Forelimb muscle (tissue), 1 donor: ENCODE measurements at regions not wholly inside any gene's neighbourhood (a gene's known extent, or its start where the extent isn't known, plus 50 kb on each side); places are given as distances from the start of the nearest gene placed in this dataset.

Source experiments
- DNase-seq: peaks from one replicate; pipeline ENCODE4 v3.0.0-alpha.2; 2013; ENCODE audit warnings: low read depth

- DNase-seq = no peak
Measured at GRCh38 chr2:16507655-16508489, 157.8 kb downstream of the CYRIA start.

- DNase-seq = no peak
Measured at GRCh38 chr2:16506366-16506765, 159.3 kb downstream of the CYRIA start.

GRCh38 chr2:16496426-16497388 lies 168.9 kb downstream of the CYRIA start:
- DNase-seq = no peak

GRCh38 chr2:16495509-16496208 lies 170.0 kb downstream of the CYRIA start:
- DNase-seq = no peak

GRCh38 chr2:16494836-16495508 lies 170.7 kb downstream of the CYRIA start:
- DNase-seq = no peak

- DNase-seq = no peak
Measured at GRCh38 chr2:16493788-16494187, 171.8 kb downstream of the CYRIA start.

GRCh38 chr2:16487686-16488085 lies 177.9 kb downstream of the CYRIA start:
- no peak for DNase-seq

GRCh38 chr2:16485251-16485650 lies 180.4 kb downstream of the CYRIA start:
- DNase-seq = no peak

GRCh38 chr2:16482460-16482859 lies 183.2 kb downstream of the CYRIA start:
- no peak for DNase-seq

- no peak for DNase-seq
Measured at GRCh38 chr2:16481351-16481750, 184.3 kb downstream of the CYRIA start.

GRCh38 chr2:16479721-16480120 lies 185.9 kb downstream of the CYRIA start:
- no peak for DNase-seq

- DNase-seq = no peak
Measured at GRCh38 chr2:16478434-16479210, 187.0 kb downstream of the CYRIA start.

GRCh38 chr2:16477648-16478047 lies 188.0 kb downstream of the CYRIA start:
- no peak for DNase-seq

GRCh38 chr2:16476866-16477265 lies 188.8 kb downstream of the CYRIA start:
- DNase-seq = no peak

- DNase-seq = no peak
Measured at GRCh38 chr2:16475986-16476567, 189.6 kb downstream of the CYRIA start.

GRCh38 chr2:16475586-16475985 lies 190.0 kb downstream of the CYRIA start:
- no peak for DNase-seq

- no peak for DNase-seq
Measured at GRCh38 chr2:16473575-16473974, 192.1 kb downstream of the CYRIA start.

- DNase-seq = no peak
Measured at GRCh38 chr2:16470936-16471490, 194.6 kb downstream of the CYRIA start.

- no peak for DNase-seq
Measured at GRCh38 chr2:16466821-16467151, 198.8 kb downstream of the CYRIA start.
